GM21576 (cell line): ENCODE measurements at regions not wholly inside any gene's neighbourhood (a gene's known extent, or its start where the extent isn't known, plus 50 kb on each side); places are given as distances from the start of the nearest gene placed in this dataset.

Experiments
- ATAC-seq: cut with Tn5 transposase; IDR thresholded peaks from one replicate; pipeline ENCODE4 v1.9.1; 2021; ENCODE audit warnings: mild to moderate bottlenecking, moderate library complexity; ENCODE audit not compliant: unreplicated experiment

DNA sequence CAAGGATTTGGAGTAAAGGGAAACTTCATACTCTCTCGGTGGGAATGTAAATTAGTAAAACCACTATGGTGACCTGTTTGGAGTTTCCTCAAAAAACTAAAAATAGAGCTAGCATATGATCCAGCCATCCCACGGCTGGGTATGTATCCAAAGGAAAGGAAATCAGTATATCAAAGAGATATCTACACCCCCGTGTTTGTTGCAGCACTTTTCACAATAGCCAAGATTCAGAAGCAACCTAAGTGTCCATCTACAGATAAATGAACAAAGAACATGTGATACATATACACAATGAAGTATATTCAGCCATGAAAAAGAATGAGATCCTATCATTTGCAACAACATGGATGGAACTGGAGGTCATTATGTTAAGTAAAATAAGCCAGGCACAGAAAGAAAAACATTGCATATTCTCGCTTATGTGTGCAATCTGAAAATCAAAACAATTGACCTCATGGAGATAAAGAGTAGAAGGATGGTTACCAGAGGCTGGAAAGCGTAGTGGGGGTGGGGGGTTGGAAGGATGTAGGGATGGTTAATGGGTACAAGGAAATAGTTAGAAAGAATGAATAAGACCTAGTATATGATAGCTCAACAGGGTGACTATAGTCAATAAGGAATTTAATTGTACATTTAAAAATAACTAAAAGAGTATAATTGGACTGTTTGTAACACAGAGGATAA lies 468.0 kb downstream of the BCAT1 start:
- no peak for ATAC-seq

DNA sequence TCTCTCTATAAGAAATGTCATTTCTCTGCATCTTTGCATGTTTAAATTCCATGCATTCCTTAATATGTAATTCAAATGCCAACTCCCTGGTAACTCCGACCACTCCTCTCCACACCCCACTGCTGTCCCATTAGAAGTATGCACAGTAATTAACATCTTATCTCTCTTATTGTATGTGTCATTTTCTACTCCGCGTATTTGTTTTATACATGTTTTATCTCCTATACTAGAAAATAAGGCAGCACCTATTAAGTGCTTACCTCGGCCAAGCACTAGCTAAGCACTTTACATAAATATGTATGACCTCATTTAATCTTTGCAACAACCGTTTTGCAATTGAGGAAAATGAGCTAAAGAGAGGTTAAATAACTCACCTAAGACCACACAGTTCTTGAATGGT lies 469.8 kb downstream of the BCAT1 start:
- ATAC-seq: no peak

DNA sequence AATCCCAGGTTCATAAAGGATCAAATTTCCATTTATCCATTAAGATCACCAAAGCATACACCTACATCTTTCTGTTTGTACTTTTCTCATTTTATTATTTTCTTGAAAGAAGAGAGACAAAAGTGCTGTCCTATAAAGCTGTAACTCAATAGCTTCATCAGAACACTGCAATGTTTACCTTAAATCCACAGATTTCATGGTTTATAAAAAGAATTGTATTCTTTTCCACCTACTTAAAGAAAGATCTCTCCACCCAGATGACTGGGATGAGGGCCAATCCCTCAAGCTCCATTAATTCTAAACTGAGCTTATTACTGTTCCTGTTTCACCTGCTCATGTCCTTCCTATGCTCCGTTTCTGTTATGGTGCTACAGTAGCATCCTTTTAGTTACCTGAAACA lies 470.6 kb downstream of the BCAT1 start:
- ATAC-seq: no peak

DNA sequence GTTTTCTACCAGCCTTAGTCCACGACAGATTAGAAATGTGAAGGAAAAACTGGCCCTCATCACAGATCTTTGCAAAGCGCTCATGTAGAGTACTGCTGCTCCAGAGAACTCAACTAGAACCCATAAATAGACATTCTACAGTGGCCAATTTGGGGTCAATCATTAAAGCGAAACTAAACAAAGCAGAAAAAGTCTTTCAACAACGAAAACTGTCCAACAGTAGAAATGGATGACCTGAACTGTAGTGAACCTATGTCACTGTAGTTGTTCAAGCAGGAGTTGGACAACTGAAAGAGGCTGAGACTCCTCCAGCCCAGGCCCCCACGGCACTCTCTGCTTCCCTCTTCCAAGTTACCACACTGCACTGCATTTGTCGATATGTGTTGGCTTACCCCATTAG lies 472.6 kb downstream of the BCAT1 start:
- ATAC-seq: no peak

DNA sequence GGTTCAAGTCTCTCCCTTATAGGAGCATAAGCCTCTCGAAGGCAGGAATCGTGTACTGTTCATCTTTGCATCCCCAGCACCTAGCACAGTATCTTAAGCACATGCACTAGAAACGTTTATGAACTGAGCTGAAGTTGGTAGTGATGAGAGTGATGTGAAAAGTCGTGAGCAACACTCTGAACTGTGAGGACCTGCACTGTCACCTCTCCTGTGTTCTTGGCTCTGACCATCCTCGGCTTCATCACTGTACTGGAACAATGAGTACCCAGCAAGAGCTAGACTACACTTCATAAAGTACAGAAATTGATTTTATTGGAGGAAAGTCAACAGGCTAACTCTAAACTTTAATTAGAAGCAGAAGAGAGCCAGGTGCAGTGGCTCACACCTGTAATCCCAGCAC lies 473.6 kb downstream of the BCAT1 start:
- ATAC-seq: no peak

DNA sequence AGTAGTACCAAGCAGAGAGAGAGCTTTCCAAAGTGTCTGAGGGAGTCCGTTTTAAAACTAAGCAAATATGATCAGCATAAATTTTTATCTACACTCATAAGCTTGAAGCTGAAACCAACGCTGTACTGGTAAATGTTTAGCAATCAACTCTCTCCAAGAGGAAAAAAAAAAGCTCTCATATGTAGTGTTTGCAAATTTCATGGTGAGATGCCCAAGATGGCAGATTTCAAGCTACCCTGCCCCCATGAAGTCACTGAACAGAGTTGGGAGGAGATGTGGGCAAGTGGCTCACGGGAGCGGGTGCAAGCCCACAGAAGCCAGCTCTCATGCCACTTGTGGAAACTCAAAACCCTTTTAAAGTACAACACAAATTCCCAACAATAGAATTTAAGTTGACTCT lies 475.8 kb downstream of the BCAT1 start:
- ATAC-seq: no peak

DNA sequence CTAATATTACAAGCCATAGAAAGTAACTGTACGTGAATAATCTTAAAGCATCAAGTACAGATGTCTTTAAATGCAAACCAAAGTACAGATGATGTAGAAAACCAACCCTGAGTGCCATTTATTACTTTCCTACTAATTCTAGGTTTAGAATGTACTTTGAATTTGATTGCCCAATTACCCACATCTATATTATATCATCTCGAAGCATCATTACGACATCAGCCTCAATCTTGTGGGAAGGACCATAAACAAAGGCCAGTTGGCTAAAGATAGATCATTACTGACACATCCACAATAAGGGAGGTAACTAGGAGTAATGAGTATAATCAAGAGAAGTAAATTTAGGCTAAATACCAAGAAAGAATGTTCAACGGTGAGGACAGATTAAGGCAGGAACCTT lies 478.9 kb downstream of the BCAT1 start:
- ATAC-seq: no peak

DNA sequence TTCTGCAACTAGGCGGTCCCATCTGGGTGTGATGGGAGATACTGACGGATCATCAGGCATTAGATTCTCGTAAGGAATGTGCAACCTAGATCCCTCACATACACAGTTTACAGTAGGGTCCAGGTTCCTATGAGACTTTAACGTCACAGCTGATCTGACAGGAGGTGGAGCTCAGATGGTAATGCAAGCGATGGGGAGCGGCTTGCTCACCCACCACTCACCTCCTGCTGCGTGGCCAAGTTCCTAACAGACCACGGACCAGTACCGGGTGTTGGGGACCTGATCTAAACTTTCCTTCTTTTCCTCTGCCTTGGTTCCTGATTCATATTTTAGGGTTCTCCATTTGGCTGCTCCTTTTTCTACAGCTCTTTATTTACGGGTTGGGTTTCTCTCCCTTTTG lies 479.8 kb downstream of the BCAT1 start:
- ATAC-seq: no peak

DNA sequence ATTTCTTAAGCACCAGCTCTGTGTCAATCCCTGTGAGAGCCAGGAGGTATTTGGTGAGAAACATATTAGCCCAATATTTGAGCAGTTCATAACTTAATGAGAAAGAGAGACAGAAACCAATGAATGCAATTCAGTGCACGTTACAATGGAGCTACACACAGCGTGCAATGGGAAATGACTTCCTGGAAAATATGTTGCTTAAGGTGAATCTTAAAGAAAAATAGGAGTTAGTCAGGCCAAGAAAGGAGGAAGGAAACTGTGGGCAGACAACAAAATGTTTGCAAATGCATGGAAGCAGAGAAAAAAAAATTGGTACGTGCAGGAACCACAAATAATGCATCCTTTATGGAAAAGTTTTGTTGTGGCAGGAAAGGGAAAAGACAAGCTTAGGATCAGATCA lies 481.7 kb downstream of the BCAT1 start:
- ATAC-seq: no peak

DNA sequence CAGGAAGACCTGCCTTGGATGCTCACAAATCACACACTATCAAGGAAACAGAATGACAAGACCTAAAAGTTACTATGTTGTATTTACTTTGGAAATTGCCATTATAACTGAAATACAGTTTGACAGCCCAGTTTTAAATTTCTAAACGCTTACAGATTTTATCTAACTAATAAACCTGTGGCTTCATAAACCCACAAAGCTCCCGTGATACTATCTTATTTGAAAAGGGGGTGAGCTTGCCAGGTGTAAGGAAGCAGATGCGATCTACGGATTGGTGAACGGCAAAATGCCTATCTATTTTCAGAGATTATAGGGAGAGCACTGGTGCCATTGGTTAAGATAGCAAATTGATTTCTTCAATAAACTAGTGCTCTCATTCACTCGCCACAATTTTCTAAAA lies 485.5 kb downstream of the BCAT1 start:
- ATAC-seq: no peak

DNA sequence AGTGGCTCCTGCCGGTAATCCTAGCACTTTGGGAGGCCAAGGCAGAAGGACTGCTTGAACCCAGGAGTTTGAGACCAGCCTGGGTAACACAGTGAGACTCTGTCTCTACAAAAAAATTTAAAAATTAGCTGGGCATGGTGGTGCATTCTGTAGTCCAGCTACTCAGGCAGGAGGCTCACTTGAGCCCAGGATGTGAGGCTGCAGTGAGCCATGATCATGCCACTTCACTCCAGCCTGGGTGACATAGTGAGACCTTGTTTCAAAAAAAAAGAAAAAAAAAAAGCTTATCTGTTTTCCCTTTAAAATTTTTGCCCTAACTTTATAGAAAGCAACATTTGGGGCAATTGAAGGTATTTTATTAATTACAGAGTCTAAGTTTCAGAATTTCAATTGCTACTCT lies 486.0 kb downstream of the BCAT1 start:
- no peak for ATAC-seq

DNA sequence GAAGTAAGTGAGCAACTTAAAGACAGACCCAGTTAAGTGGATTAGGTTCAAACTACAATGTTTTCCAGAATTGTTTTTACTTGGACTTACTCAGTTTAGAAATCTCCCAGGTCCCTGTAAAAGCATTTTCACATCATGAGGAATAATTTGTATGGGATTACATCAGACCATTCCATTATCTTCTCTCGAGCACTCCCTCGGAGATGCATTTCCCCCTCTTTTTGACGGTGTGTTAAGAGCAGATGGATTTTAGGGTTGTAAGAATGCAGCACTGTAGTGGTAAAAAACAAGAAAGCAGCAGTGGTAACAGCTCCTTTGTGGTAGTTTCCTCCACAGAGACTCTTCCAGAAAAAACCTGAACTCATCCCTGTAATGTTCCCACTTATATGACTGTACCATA lies 488.4 kb downstream of the BCAT1 start:
- ATAC-seq: no peak

DNA sequence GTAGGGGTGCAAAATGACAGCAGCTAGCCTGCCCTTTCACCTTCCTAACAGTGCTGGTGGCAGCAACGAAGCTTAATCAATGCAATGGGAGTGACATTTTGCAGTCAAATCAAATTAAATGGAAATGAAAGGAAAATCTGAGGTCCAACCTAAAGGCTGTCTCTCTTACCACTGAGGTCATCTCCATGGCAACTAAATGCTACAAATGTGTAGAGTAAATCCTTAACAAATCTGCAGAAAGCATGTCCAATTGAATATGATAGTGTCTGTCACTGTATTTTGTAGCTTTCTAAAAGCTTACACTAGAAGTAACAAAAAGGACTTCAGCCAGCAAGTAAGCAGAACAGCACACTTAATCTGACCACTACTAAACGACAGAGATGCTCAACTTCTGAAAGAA lies 488.8 kb downstream of the BCAT1 start:
- ATAC-seq: no peak

DNA sequence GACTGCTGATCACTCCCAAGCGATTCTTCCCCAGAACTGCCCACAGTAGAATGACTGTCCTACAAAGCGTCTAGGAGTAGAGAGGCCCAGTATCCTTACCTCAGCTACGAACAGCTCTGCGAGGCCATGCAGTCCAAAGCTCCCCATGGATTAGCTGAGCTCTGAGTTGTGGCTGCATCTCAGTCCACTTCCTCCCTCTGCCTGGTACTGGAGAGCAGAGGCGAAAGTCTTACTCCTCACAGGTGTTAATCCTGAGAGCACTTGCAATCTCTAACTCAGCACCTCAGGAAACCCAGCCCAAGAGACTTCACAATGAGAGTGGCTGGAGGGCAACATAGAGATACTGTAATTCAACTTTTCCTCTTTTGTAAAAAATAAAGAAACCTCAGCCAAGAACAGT lies 493.1 kb downstream of the BCAT1 start:
- no peak for ATAC-seq

DNA sequence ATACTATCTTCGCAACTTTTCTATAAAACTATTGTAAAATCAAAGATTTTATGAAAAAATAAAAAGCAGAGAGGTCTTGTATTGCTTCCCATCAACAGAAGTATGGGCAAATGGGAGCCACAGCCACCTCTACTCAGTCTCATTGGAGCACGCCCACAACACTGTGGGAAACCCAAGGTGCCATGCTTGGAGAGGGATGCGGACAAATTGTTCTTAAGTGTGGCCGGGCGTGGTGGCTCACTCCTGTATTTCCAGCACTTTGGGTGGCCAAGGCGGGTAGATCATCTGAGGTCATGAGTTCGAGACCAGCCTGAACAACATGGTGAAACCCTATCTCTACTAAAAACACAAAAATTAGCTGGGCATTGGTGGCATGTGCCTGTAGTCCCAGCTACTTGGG lies 498.2 kb upstream of the SOX5 start:
- no peak for ATAC-seq

DNA sequence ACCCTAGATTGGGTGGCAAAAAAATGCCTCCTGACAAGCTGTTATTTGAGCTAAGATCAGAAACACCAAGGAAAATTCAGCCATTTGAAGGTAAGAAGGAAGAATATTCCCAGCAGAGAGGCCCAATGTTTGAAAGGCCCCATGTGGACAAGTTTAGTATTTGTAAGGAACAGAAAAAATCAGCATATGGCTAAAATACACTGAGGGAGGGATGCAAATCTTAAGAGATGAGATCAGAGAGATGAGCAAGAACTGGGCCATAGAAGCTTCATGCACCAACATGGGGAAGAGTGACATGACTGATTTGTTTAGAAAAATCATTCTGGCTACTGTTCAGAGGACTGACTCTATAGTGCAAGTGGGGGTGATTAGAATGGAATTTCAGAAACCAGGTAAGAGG lies 496.8 kb upstream of the SOX5 start:
- ATAC-seq: no peak

DNA sequence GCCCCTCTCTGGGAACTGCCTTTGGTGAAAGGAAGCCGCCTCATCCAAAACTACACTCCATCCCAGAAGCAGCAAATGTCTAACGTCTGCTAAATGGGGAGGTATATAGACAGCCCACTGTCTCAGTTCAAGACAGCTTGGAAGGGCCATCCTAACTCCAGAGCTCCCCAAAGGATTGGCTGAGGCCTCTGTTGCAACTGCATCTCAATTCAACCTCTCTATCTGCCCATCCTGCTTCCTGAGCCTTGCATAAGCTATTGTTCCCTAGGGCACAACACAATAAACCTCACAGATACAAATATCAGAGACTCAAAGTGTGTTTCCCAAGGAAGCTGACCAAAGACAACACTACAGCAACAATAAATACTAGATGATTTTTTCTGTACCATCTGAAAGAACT lies 495.2 kb upstream of the SOX5 start:
- ATAC-seq: no peak

DNA sequence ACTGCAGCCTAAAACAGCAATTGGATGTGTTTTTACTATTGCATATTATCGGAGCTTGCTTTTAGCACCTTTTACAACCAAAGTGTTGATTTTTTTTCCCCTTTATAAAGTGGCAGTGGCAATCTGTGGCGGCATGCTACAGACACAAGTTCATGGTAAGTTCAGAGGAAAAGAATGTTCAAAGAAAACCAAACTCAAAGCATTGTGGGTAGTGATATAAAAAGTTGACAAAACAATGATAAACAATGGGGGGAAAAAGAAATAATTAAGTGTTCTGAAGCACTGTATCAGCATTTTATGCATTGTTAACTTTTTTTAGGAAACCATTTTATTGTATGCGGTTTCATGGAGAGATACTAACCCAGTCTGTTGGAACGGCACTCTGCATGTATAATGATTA lies 492.0 kb upstream of the SOX5 start:
- ATAC-seq: no peak

DNA sequence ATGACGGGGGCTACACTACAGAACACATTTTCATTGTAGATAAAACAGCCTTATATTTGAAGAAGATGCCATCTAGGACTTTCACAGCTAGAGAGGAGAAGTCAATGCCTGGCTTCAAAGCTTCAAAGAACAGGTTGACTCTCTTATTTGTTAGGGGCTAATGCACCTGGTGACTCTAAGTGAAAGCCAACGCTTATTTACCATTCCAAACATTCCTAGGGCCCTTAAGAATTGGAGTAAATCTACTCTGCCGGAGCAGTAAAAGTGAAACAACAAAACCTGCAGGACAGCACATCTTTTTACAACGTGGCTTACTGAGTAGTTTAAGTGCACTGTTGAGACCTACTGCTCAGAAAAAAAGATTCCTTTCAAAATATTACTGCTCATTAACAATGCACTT lies 487.2 kb upstream of the SOX5 start:
- no peak for ATAC-seq

DNA sequence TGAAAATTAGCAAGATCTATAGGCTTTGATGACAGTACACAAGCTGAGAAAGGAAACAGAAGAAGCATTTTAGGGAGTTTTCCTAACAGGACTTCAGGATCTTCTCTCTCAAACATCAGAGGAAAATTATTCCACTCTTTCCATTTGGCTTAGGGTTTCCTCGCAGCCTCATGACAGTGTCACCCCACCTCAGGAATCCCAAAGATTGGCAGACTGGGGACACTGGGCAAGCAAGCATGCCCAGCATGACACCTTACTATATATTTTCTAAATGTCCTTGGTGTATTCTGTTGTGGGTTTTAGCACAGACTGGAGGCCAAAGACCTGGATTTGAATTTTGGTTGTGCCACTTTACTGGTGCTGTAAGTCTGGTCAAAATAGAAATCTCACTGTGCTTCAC lies 482.4 kb upstream of the SOX5 start:
- no peak for ATAC-seq

DNA sequence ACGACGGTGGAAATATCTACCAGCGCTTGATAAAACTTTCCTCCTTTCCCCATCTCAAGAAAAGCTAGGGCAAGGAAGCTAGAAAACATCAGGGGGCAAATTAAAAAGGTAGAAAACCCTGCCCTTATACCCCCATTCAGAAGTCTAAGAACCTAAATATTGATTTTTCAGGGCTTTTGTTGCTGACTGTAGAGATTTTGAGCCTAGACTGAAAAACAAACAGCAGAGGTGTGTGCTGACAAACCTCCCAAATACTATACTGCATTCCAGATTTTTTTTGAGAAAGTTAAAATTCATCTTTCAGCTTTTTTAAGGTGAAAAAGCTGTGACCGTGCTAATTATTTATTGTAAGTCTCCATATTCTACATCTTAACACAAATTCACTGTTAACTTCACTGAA lies 478.3 kb upstream of the SOX5 start:
- ATAC-seq: no peak

DNA sequence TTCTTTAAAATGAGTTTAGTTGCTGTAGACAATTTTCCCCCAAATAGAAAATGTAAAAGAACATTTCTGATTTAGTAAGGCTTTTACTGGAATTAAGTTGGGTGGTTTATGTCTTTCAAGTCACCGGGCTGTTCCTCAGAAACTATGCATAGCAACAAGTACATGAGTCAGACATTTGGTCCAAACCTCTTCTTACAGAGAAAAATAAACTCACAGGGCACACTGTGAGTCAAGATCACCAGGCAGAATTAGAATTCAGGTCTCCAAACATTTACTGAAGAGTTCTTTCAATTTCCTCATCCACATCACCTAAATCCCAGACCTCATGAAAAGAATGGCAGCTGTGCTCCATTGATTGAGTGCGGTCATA lies 476.1 kb upstream of the SOX5 start:
- no peak for ATAC-seq

DNA sequence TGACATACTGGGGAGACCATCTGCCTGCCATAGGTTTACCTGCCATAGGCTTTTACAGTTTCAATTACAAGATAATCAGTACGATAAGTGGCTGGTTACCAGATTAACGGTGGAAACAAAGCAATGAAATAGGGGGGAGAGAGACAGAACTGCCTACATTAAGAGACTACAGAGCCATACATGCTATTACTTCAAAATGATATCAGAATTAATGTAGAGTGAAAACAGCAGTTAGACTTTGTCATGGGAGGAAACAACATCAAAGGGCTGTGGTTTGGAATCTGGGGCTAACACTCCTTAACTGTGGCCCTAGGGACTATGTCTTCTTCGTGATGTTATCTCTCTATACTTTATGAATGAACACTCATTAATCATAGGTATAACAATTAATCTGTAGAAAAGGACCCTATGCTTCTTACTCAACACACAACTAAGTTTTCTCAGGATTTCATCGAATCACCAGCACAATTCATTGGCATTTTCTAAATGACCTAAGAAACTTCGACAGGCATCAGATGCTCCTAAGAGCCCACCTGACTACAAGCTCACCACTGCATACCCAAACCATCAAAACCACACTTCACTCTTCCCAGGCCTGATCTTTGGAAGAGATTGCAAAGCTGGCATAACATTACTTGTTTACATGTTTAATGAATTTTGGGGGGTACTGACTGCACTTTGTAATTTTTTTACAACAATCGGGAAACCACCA lies 475.6 kb upstream of the SOX5 start:
- ATAC-seq: no peak
